H1 (cell line): ENCODE measurements at regions not wholly inside any gene's neighbourhood (a gene's known extent, or its start where the extent isn't known, plus 50 kb on each side); places are given as distances from the start of the nearest gene placed in this dataset.

Experiments
- CTCF ChIA-PET: fragments of 300-600 bp; sonication (Branson Sonifier 250); formaldehyde crosslinking; loops from one replicate; lab custom pipeline; 2021; ENCODE audit not compliant: partially characterized antibody; lab: Charles Lee
- POLR2A ChIA-PET: fragments of 300-600 bp; sonication (Branson Sonifier 250); formaldehyde crosslinking; loops from one replicate; lab custom pipeline; 2021; ENCODE audit warnings: inconsistent platforms; ENCODE audit not compliant: partially characterized antibody; lab: Charles Lee
- DNase-seq, 2 experiments: peaks; one replicate each; pipeline versions ENCODE4 v3.0.0 to v3.0.0-alpha.2; 2010 to 2022; ENCODE audit warnings: low spot score in 2 of 2, low read depth in 1 of 2, mixed read lengths in 1 of 2
- FAIRE-seq: peaks from 2 replicates; lab custom pipeline; 2011; peaks lifted over from hg19 to GRCh38; lab: Jason Lieb, UNC
- H2AFZ ChIP-seq: 2 replicates; pipeline ENCODE4 v1.8.1; 2012; ENCODE audit warnings: low read length, inconsistent platforms
- H2AK5ac ChIP-seq: 2 replicates; pipeline ENCODE4 v1.6.1; 2013; ENCODE audit warnings: low read depth, low read length
- H2BK120ac ChIP-seq: replicated peaks from 2 replicates; pipeline ENCODE3; 2013; ENCODE audit warnings: low read depth, low read length, inconsistent platforms
- H2BK12ac ChIP-seq: 2 replicates; pipeline ENCODE4 v1.6.1; 2013; ENCODE audit warnings: low read depth, low read length
- H2BK15ac ChIP-seq: 2 replicates; pipeline ENCODE4 v1.6.1; 2013; ENCODE audit warnings: low read length
- H2BK20ac ChIP-seq: 2 replicates; pipeline ENCODE4 v1.6.1; 2013; ENCODE audit warnings: low read length
- H2BK5ac ChIP-seq: 2 replicates; pipeline ENCODE4 v1.6.1; 2013; ENCODE audit warnings: low read depth, low read length
- H3K14ac ChIP-seq: 2 replicates; pipeline ENCODE4 v1.6.1; 2013; ENCODE audit warnings: inconsistent platforms; ENCODE audit not compliant: insufficient read length
- H3K18ac ChIP-seq: 2 replicates; pipeline ENCODE4 v1.6.1; 2013; ENCODE audit warnings: low read length; ENCODE audit errors: extremely low read depth
- H3K23ac ChIP-seq: 2 replicates; pipeline ENCODE4 v1.6.1; 2013; ENCODE audit warnings: inconsistent platforms; ENCODE audit not compliant: insufficient read length
- H3K23me2 ChIP-seq: 2 replicates; pipeline ENCODE4 v1.6.1; 2013; ENCODE audit warnings: low read depth, low read length
- H3K27ac ChIP-seq: 2 replicates; pipeline ENCODE4 v1.6.1; 2011; ENCODE audit warnings: low read depth, low read length, inconsistent platforms
- H3K27me3 ChIP-seq, 4 experiments: replicated peaks in 1 of 4; 1 replicate in 1 of 4; 2 replicates in 3 of 4; pipeline versions ENCODE4 v1.6.1 to v1.8.1; 2011 to 2013; ENCODE audit warnings: low read length in 3 of 4, mild to moderate bottlenecking in 3 of 4, inconsistent platforms in 2 of 4, mixed read lengths in 2 of 4, moderate library complexity in 1 of 4; ENCODE audit not compliant: control insufficient read depth in 3 of 4, insufficient read depth in 3 of 4; ENCODE audit errors: extremely low read depth in 1 of 4
- H3K36me3 ChIP-seq, 4 experiments: 2 replicates each; pipeline versions ENCODE4 v1.6.1 to v1.8.1; 2011 to 2013; ENCODE audit warnings: mild to moderate bottlenecking in 4 of 4, low read length in 3 of 4, moderate library complexity in 2 of 4, control low read depth in 1 of 4, inconsistent platforms in 1 of 4; ENCODE audit not compliant: insufficient read depth in 4 of 4, control insufficient read depth in 2 of 4
- H3K4ac ChIP-seq: replicated peaks from 2 replicates; pipeline ENCODE3; 2013; ENCODE audit warnings: low read length, low read depth, mixed read lengths, inconsistent platforms; ENCODE audit not compliant: insufficient read length
- H3K4me1 ChIP-seq, 4 experiments: replicated peaks in 1 of 4; 1 replicate in 1 of 4; 2 replicates in 3 of 4; pipeline versions ENCODE4 v1.6.1 to v1.8.1; 2011 to 2013; ENCODE audit warnings: low read length in 3 of 4, inconsistent platforms in 2 of 4, mixed read lengths in 1 of 4; ENCODE audit not compliant: insufficient read depth in 4 of 4, control insufficient read depth in 3 of 4
- H3K4me2 ChIP-seq, 2 experiments: 2 replicates each; pipeline versions ENCODE4 v1.6.1 to v1.8.1; 2011 to 2013; ENCODE audit warnings: low read depth in 2 of 2, low read length in 2 of 2, control low read depth in 1 of 2, inconsistent platforms in 1 of 2, mild to moderate bottlenecking in 1 of 2; ENCODE audit not compliant: insufficient read depth in 1 of 2
- H3K4me3 ChIP-seq, 4 experiments: fragments of 200-600, 300-600 bp in 1 of 4; sonication (generic), shearing (Covaris generic), sonication (Bioruptor Twin) in 1 of 4; 2 replicates each; pipeline versions ENCODE4 v1.5.1 to v1.8.1; 2011 to 2016; ENCODE audit warnings: low read length in 4 of 4, low read depth in 3 of 4, control low read depth in 2 of 4, inconsistent platforms in 2 of 4, mild to moderate bottlenecking in 2 of 4, mixed read lengths in 1 of 4, moderate library complexity in 1 of 4; ENCODE audit not compliant: insufficient read depth in 2 of 4; ENCODE audit errors: extremely low read depth in 1 of 4
- H3K56ac ChIP-seq: replicated peaks from 2 replicates; pipeline ENCODE3; 2013; ENCODE audit warnings: low read depth, mild to moderate bottlenecking, mixed read lengths, low read length, inconsistent platforms; ENCODE audit not compliant: insufficient read length
- H3K79me1 ChIP-seq: 2 replicates; pipeline ENCODE4 v1.6.1; 2013; ENCODE audit warnings: low read depth, low read length, control low read depth
- H3K79me2 ChIP-seq, 2 experiments: 2 replicates each; pipeline versions ENCODE4 v1.6.1 to v1.8.1; 2012 to 2013; ENCODE audit warnings: low read length in 2 of 2, mild to moderate bottlenecking in 2 of 2, inconsistent platforms in 1 of 2; ENCODE audit not compliant: insufficient read depth in 2 of 2, control insufficient read depth in 1 of 2
- H3K9ac ChIP-seq, 4 experiments: replicated peaks in 1 of 4; 1 replicate in 1 of 4; 2 replicates in 3 of 4; pipeline versions ENCODE4 v1.6.1 to v1.8.1; 2011 to 2013; ENCODE audit warnings: low read depth in 3 of 4, low read length in 3 of 4, control low read depth in 2 of 4, mild to moderate bottlenecking in 2 of 4, moderate library complexity in 2 of 4, inconsistent platforms in 1 of 4; ENCODE audit errors: extremely low read depth in 1 of 4
- H3K9me3 ChIP-seq, 2 experiments: 2 replicates each; pipeline versions ENCODE4 v1.6.1 to v1.8.1; 2012 to 2013; ENCODE audit warnings: mild to moderate bottlenecking in 2 of 2, moderate library complexity in 2 of 2, control low read depth in 1 of 2, inconsistent platforms in 1 of 2, low read depth in 1 of 2, low read length in 1 of 2, mixed read lengths in 1 of 2; ENCODE audit not compliant: insufficient read depth in 2 of 2
- H4K20me1 ChIP-seq, 2 experiments: replicated peaks in 1 of 2; 2 replicates each; pipeline versions ENCODE3 to v1.8.1; 2011 to 2013; ENCODE audit warnings: inconsistent platforms in 2 of 2, low read length in 2 of 2, mild to moderate bottlenecking in 1 of 2; ENCODE audit not compliant: insufficient read depth in 2 of 2, control insufficient read depth in 1 of 2
- H4K5ac ChIP-seq: 2 replicates; pipeline ENCODE4 v1.6.1; 2013; ENCODE audit warnings: low read length, low read depth, mixed read lengths, inconsistent platforms; ENCODE audit not compliant: insufficient read length
- H4K8ac ChIP-seq: 2 replicates; pipeline ENCODE4 v1.8.0; 2013; ENCODE audit warnings: mild to moderate bottlenecking, moderate library complexity, low read length, inconsistent platforms; ENCODE audit not compliant: insufficient read depth; ENCODE audit errors: extremely low read depth
- H4K91ac ChIP-seq: replicated peaks from 2 replicates; pipeline ENCODE3; 2013; ENCODE audit warnings: low read length, mixed read lengths, inconsistent platforms; ENCODE audit not compliant: insufficient read length
- ASH2L ChIP-seq: fragments of 200-600, 300-600 bp; sonication (generic); IDR thresholded peaks from one replicate; pipeline ENCODE4 v1.7.1; 2017; ENCODE audit warnings: low read length
- BCL11A ChIP-seq, 2 experiments: IDR thresholded peaks; one replicate each; pipeline ENCODE4 v1.6.1; 2011; ENCODE audit warnings: low read depth in 2 of 2, low read length in 2 of 2, mild to moderate bottlenecking in 2 of 2
- CTBP2 ChIP-seq: IDR thresholded peaks from 2 replicates; pipeline ENCODE4 v1.7.0; 2011; ENCODE audit warnings: borderline replicate concordance, mild to moderate bottlenecking, moderate library complexity, mixed read lengths, low read length; ENCODE audit not compliant: insufficient read depth, insufficient read length
- CTCF ChIP-seq, 3 experiments: IDR thresholded peaks; 1 replicate in 2 of 3; 2 replicates in 1 of 3; pipeline versions ENCODE4 v1.5.1 to v1.6.1; 2011; ENCODE audit warnings: low read length in 3 of 3, mild to moderate bottlenecking in 3 of 3, inconsistent platforms in 2 of 3, low read depth in 1 of 3, moderate library complexity in 1 of 3; ENCODE audit not compliant: insufficient read depth in 1 of 3; ENCODE audit errors: control extremely low read depth in 1 of 3
- FOSL1 ChIP-seq: IDR thresholded peaks from 2 replicates; pipeline ENCODE4 v1.6.1; 2011; ENCODE audit warnings: mild to moderate bottlenecking, low read depth, low read length, moderate library complexity; ENCODE audit not compliant: insufficient read depth
- GTF2F1 ChIP-seq: IDR thresholded peaks from 2 replicates; pipeline ENCODE4 v1.6.1; 2012; ENCODE audit warnings: low read depth, low read length, improper control_type of control experiment, borderline replicate concordance
- MAFK ChIP-seq: IDR thresholded peaks from 2 replicates; pipeline ENCODE4 v1.6.1; 2012; ENCODE audit warnings: low read depth, mild to moderate bottlenecking, improper control_type of control experiment, low read length
- NRF1 ChIP-seq: IDR thresholded peaks from 2 replicates; pipeline ENCODE4 v1.6.1; 2011; ENCODE audit warnings: mild to moderate bottlenecking, low read depth, low read length, improper control_type of control experiment
- PHF8 ChIP-seq: fragments of 200-600 bp; sonication (generic); conservative IDR thresholded peaks from 2 replicates; pipeline ENCODE4 v1.7.1; 2012; ENCODE audit warnings: low read depth, mild to moderate bottlenecking, inconsistent platforms, low read length, moderate library complexity
- RFX5 ChIP-seq: IDR thresholded peaks from 2 replicates; pipeline ENCODE4 v1.6.1; 2011; ENCODE audit warnings: low read depth, low read length, improper control_type of control experiment, borderline replicate concordance
- RNF2 ChIP-seq: fragments of 200-900, 300-1000 bp; sonication (generic); IDR thresholded peaks from 2 replicates; pipeline ENCODE4 v1.7.1; 2016; ENCODE audit warnings: borderline replicate concordance, low read depth, mild to moderate bottlenecking, antibody characterized with exemption, low read length; ENCODE audit not compliant: poor library complexity, severe bottlenecking; ENCODE audit errors: missing control alignments
- TEAD4 ChIP-seq: IDR thresholded peaks from 2 replicates; pipeline ENCODE4 v1.6.1; 2012; ENCODE audit warnings: low read depth, low read length, inconsistent platforms, mixed read lengths
- WGBS, 2 experiments: shearing (Covaris generic) in 1 of 2; methylation state at CpG; one replicate each; pipeline versions ENCODE4 v1.1.6 to v1.1.7; 2013 to 2015; ENCODE audit warnings: low lambda C conversion rate in 2 of 2, mixed read lengths in 2 of 2, inconsistent platforms in 1 of 2, low coverage in 1 of 2, missing lambda C conversion rate in 1 of 2; ENCODE audit not compliant: insufficient replicate concordance in 2 of 2, insufficient coverage in 1 of 2, insufficient read length in 1 of 2; ENCODE audit errors: extremely low coverage in 1 of 2, missing lambda C conversion rate in 1 of 2; 5-methylcytosine and 5-hydroxymethylcytosine counted together

- no peaks in the 10 kb centered on the region for H3K36me3 ChIP-seq
- H3K18ac ChIP-seq, result no peak overlapping the region
- DNase-seq, result no peak
- H3K9me3 ChIP-seq, result no peaks in the 10 kb centered on the region
- H3K4me1 ChIP-seq, result no peaks in the 10 kb centered on the region
- H2BK15ac ChIP-seq, result no peak overlapping the region
- H3K23ac ChIP-seq, result no peak overlapping the region
- no peak overlapping the region for H4K8ac ChIP-seq
- H4K5ac ChIP-seq, result no peak overlapping the region
- no peaks in the 10 kb centered on the region for H3K79me2 ChIP-seq
- no peak overlapping the region for H3K4me3 ChIP-seq
- no peak overlapping the region for H3K4ac ChIP-seq
- no peak overlapping the region for H3K4me2 ChIP-seq
- H3K9ac ChIP-seq, result no peak overlapping the region
- ChIA-PET CTCF (interaction anchor here (1.3 to 10.6 kb wide), 5 partner anchors 8 to 172 kb away, joined by 3 to 64 read pairs (median 4); no protein-coding TSS in a partner anchor), POLR2A (no interaction called here)
- H2BK12ac ChIP-seq, result no peak overlapping the region
- no peak overlapping the region for H3K14ac ChIP-seq
- no peaks in the 10 kb centered on the region for H3K23me2 ChIP-seq
- no peaks in the 10 kb centered on the region for H3K27me3 ChIP-seq
- H2BK120ac ChIP-seq, result no peak overlapping the region
- no peak overlapping the region for H4K91ac ChIP-seq
- no peak overlapping the region for H2BK20ac ChIP-seq
- no peak overlapping the region; the same call in 1 of the 2 replicates for H3K27ac ChIP-seq
- H3K56ac ChIP-seq, result no peak overlapping the region
- no peaks in the 10 kb centered on the region for H4K20me1 ChIP-seq
- WGBS, 2 experiments, result 90% methylated on average over 5 of the region's 5 CpGs; no CpG with 5 or more reads in 1 of the 2 experiments
- H3K79me1 ChIP-seq, result peaks cover under 1% of the 10 kb centered on the region
- FAIRE-seq, result no peak
- H2AFZ ChIP-seq, result no peak overlapping the region
- H2AK5ac ChIP-seq, result no peak overlapping the region
- H2BK5ac ChIP-seq, result no peak overlapping the region
- TF ChIP-seq MAFK (no peak), CTBP2 (no peak), GTF2F1 (no peak), RFX5 (no peak), TEAD4 (no peak), ASH2L (no peak), BCL11A (IDR thresholded peaks at IDR 0.05; ENCODE audit: low read depth in 2 of 2, low read length in 2 of 2) (no peak), PHF8 (no peak), CTCF (IDR thresholded peaks at IDR 0.05; ENCODE audit: control extremely low read depth in 1 of 3, insufficient read depth in 1 of 3, low read depth in 1 of 3, low read length in 3 of 3) (no peak), RNF2 (no peak), FOSL1 (no peak), NRF1 (no peak)
Observed at GRCh38 chr9:19637084-19637483, 151.8 kb downstream of the SLC24A2 start.
